ENCODE measurements at regions not wholly inside any gene's neighbourhood (a gene's known extent, or its start where the extent isn't known, plus 50 kb on each side); places are given as distances from the start of the nearest gene placed in this dataset.

DNA sequence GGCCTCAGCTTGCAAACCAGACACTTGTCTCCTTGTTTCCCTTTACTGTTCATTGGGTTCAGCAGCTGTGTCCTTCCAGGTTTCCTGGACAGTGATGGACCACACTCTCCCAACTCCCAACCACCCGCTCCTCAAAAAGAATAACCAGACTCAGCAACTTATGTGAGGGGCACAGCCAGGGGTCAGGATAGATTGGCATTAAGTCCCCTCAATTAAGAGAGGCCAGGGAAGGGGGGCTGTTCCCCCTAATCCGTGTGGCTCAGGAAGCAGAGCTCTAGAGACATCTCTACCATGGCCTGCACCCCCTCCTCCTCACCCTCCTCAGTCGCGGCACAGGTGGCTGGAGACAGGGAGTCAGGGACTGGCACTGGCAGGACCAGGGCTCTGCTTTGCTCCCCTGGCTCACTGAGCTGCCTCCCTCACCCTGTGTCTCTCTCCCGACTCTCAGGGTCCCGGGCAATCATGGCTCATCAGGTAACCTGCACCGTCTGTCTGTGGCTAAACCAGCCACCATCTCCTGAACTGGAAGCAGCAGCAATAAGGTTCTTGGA lies 111.7 kb downstream of the ZNF280B start:
- no peak for DNase-seq

DNA sequence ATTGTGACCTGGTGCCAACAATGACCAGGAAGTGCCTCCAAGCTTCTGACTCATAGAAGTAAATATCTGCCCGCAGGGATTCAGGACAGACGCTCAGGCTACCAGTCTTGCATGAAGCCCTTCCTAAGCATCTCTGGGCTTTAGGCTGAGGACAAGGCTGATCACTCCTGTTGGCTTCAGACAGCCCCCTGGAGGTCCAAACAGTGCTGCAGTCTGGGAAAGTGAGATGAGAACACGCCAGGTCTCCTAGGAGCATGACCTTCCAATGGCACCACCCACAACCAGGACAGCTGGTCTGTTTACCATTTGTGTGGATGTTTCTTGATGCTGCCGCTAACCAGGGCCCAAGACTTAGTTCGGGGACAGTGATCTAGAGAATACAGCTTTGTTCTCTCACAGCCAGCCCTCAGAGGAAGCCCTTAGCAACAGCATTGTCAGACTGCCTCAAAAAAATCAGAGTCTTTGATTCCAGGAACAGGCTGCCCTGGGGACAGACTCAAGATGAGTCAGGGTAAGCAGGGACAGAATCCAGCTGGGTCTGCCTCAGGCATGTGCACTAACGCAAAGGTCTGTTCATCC lies 111.2 kb downstream of the ZNF280B start:
- DNase-seq: no peak

DNA sequence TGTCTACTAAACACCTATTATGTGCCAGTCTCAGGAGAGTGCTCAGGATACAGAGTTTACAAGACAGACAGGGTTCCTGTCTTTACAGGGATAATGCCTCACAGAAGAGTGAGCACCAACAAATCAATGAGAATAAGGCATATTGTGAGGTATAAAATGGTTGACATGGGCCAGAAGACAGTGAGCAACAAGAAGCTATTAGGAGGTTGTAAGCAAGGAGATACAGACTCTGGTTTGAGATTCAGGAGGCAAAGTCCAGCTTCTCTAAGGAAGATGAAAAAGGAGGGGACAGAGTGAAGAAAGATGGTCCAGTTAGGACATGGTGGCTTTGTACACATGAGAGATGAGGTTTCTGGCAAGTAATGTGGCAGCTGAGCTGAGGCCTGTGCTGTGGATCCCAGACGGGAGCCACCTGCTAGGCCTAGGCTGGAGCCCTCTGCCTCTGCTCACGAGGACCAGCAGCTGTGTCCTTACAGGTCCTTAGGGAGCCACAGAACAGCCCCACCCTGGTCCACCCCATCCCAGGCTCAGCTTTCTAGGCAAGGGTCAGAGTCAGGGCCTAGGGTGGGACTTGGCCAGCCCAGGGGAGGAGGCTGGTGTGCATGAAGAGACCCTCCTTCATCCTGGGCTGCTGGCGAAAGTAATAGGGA lies 110.5 kb downstream of the ZNF280B start:
- no peak for DNase-seq

DNA sequence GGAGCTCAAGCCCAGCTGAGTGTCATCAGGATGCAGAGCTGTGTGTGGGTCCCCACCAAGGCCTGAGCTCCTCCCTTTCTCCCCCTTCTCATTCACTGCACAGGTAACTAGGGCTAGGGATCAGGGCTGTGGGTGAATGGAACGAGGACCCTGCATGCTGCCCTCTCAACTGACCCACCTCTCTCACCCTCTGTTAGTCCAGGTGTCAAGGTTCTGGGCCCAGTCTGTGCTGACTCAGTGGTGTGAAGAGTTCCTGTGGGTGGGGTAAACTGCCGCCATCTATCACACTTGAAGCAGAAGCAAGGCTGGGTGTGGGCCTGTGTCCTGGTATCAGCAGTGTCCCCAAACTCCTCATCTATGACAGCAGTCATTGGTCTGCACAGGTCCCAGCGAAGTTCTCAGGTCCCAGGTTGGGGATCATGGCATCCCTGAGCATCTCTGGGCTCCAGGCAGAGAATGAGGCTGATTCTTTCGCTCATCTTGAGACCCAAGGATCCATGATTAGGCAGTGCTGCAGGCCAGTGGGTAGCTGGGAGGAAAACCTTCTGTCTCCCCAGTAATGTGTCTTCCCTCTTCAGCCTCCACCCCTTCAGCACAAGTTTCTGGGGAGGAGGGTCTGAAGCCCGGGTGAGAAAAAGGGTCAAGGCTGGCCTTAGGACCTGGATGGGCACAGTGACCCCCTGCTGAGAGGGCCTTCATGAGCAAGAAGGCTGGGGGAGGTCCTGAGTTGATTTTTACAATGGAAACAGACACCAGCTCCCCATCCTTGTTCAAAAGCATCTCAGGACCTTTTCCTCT lies 109.8 kb downstream of the ZNF280B start:
- no peak for DNase-seq

DNA sequence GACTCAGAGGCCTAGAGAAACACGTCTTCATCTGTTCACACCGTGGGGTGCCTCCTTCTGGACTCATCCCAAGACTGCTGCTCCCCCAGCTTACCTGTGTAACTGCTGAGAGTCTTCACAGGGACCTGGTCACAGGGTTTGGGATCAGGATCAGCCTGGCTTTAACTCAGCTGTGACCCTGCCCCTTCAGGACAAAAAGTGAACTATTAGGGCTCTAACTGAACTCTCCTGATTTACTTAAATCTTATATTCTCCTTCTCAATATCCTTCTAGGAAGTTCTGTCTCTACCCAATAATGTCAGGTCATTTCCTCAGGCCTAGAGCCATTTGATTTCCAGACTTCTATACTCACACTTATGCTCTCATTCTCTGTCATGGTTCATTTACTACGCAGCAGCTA lies 108.4 kb downstream of the ZNF280B start:
- no peak for DNase-seq

DNA sequence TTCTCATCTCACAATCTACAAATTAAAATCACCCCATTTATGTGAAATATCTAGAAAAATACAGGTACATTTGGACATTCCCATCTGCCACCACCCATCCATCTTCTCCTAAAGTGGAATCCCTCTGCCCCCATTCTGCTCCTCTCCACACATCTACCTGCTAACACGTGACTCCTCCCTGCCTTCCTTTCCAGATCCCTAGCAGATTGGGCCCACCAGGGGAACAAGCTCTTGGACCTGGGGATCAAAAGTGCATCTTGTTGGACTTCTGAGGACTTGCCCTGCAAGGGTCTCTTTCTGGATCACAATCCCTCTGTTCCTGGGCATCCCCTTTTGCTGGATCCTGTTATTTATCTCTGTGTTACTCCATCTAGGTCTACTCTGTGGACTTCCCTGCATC lies 107.6 kb downstream of the ZNF280B start:
- no peak for DNase-seq

DNA sequence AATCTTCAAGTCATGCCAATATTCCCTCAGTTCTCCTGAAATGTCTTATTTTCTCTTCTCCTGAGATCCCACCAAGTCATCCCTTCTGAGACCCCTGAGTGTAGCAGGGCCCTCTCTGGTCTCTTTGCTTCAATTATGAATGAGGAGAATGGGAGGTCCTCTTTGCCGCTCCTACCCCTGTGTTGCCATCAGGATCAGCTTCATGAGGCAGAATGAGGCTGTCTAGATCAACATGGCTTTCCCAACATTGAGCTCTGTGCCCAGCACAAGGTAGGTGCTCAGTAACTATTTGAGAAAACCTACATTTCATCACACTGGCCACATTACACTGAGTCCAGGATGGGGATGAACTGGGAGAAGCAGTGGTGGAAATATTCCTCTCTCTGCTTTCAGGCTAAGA lies 107.2 kb downstream of the ZNF280B start:
- no peak for DNase-seq

DNA sequence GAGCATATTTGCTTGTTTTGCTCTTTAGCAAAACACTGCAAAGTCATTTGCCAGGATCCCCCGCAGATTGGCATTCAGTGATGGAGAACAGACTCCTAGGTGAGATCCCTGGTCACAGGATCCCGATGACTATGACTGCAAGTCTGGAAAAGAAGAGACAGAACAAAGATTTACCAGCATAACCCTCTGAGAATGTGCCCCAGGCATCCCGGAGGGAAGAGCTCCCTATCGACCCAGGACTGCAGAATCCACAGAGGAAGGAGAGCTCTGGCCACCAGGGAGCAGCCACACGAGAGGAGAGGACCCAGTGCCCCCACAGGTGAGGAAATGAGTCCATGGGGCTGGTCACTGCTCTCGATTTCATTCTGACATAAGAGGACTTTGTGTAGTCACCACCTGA lies 105.2 kb downstream of the ZNF280B start:
- no peak for DNase-seq

DNA sequence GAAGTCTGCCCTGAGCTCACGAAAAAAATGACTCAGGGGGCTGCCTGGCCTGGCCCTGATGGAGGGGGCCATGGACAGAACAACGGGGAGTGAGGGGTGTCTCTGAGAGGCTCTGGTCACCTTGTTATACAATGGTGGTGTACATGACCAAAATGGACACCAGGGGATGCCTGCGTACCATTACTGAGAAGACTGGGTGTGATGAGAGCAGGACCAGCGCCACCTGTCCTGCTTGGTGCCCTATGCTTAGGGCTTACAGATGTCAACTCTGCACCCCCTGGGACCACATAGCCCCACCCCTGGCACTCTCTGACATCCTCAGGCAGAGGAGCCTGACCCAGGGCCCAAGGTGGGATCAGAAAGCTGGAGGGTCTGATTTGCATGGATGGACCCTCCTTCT lies 104.8 kb downstream of the ZNF280B start:
- DNase-seq: no peak

DNA sequence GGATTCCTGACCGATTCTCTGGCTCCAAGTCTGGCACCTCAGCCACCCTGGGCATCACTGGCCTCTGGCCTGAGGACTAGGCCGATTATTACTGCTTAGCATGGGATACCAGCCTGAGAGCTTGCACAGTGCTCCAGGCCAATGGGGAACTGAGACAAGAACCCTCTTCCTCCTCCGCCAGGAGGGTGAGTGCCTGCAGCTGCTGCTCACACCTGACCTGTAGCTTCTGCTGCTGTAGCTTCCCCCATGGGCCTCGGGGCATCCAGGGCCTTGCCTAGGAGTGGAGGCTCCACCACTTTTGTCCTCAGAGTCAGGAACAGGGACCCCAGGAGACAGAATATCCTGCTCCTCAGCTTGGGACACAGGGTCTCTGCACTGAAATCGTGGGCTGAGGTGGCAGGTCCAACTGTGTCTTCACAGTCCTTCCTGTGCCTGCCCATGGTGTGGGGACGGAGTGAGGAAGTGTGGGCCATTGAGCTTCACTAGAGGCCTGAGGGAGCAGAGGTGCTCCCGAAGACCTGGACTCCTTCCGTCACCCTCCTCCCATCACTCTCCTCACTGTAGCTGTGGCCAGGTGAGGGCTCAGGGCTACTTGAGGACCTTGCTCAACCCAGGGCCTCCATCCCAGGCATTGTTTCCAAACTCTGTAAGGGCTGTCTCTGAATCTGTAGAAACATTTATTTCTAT lies 103.8 kb downstream of the ZNF280B start:
- no peak for DNase-seq

DNA sequence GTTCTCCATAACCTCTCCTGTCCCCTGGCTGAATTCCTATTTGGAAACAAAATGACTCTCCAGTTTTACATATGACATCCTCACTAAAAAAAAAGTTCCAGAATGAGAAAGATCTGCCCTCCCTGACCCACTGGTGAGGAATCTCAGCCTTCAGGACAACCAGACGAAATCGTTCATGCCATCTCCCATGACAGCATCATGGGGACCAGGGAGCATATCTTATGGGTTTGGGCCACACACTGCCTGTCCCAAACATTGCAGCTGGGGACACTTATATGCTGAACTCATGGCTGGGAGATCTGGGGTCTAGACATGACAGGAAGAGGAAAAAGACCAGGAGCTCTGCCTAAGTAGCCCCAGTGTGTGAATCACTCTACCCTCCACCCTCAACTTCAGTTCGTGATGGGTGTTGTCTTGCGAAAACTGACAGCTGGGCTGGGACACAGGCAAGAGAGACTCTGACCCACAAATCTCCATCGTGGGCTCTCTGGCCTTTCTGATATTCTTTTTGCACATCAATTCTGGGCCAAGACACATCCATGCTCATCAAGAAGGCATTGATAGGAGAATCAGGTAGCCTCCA lies 102.0 kb downstream of the ZNF280B start:
- DNase-seq: no peak

DNA sequence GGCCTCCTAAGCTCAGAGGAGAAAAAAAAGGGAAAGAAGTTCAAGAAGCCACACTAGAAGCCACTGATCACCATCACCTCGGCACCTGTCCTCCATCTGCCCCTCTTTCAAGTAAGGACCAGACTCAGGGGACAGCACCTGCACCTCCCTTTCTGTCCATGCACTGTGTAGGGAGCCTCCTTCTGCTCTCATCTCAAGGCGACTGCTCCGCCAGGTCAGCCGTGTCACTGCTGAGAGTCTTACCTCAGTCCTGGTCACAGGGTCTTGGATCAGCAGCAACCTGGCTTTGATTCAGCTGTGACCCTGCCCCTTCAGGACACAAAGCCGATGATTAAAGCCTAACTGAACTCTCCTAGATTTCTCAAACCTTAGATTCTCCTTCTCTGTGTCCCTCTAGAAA lies 101.5 kb downstream of the ZNF280B start:
- no peak for DNase-seq

DNA sequence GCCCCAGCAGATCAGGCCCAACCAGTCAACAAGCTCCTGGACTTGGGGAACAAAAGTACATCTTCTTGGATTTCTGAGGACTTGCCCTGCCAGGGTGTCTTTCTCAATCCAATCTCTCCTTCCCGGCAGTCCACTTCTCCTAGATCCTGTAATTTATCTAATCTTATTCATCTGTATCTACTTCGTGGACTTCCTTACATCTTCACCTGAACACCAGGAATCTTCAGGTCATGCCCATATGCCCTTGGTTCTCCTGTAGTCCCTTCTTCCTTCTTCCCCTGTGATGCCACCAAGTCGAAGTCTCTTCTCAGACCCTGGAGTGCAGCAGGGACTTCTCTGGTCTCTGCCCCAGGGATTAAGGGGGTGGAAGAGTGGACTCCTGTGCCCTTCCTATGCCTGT lies 100.3 kb downstream of the ZNF280B start:
- no peak for DNase-seq

DNA sequence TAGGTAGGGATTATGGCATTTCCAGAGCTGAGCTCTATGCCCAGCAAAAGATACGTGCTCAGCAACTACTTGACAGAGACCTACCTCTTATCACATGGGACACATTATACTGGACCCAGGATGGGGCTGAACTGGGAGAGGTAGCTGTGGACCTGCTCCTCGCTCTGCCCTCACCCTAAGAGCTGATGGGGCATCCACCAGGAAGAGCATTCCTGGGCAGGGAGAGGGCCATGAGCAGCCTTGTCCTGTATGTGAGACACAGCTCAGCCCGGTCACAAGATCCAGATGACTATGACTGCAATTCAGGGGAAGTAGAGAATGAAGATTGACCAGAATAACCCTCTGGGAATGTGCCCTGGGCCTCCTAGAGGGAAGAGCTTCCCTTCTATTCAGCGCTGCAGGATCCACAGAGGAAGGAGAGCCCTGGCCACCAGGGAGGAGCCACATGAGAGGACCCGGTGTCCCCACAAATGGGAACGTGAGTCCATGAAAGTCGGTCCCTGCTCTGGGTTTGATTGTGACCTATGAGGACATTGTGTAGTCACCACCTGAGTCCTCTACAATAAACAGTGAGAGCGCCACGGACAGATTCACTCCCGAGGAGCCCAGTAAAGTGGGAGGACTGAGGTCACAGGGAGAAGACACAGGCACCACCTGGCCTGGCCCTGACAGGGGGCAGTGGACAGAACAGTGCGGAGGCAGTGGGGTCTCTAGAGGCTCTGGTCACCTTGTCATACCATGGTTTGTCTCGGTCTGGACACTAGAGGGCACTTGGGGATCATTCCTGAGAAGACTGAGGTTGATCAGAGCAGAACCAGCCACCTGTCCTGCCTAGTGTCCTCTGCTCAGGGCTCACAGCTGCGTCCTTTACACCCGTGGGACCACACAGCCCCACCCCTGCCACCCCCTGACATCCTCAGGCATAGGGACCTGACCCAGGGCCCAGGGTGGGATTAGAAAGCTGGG lies 99.5 kb downstream of the ZNF280B start:
- DNase-seq: no peak

DNA sequence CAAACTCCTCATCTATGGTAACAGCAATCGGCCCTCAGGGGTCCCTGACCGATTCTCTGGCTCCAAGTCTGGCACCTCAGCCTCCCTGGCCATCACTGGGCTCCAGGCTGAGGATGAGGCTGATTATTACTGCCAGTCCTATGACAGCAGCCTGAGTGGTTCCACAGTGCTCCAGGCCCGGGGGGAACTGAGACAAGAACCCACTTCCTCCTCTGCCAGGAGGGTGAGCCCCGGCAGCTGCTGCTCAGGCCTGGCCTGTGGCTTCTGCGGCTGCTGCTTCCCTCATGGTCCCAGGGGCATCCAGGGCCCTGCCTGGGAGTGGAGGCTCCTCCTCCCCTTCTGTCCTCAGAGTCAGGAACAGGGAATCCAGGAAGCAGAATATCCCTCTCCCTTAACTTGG lies 98.4 kb downstream of the ZNF280B start:
- DNase-seq: no peak

DNA sequence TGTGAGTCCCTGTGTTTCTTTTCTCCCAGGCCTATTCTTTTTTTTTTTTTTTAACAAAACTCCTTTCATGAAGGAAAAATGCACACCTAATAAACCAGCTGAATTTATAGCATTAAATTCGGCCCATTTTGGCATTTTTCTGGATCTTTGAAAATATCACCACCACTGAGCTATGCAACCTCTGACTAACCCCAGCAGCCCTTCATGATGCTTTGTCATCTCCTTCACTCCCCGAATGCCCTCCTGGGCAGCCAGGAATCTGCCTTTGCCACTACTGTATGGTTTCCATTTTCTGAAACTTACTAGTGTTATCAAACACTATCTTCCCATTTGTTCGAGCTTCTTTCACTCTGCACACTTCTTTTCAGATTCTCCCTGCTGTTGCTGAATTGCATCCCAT lies 97.9 kb downstream of the ZNF280B start:
- no peak for DNase-seq

DNA sequence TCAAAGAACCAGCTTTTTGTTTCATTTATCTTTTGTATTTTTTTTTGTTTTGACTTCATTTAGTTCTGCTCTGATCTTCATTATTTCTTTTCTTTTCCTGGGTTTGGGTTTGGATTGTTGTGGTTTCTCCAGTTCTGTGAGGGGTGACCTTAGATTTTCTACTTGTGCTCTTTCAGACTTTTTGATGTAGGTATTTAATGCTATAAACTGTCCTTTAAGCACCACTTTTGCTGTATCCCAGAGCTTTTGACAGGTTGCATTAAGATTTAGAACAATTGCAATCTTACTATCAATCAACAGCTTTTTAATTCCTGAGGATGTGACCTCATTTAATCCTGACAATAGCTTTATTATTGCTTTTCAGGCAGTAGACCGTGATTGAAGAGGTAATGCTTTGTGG lies 94.3 kb downstream of the ZNF280B start:
- no peak for DNase-seq

DNA sequence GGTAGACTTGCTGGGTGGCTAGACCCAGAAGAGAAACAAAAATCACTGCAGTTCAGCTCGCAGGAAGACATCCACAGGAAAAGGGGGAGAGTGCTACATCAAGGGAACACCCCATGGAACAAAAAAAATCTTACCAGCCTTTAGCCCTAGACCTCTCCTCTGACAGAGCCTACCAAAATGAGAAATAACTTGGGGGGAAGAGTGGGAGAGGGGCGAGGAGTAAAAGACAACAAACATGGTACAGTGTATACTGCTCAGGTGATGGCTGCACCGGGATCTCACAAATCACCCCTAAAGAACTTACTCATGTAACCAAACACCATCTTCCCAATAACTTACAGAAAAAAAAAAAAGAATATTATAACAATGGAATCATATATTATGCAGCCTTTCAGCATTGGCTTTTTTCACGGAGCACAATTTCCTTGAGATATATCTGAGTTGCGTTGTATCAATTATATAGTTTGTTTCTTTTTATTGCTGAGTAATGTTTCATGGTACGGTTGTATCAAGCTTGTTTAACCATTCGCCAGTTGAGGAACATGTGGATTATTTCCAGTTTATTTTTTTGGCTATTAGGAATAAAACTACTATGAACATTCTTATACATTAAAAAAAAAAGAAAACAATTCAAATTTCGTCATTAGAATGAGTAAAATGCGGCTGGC lies 90.9 kb downstream of the ZNF280B start:
- no peak for DNase-seq

DNA sequence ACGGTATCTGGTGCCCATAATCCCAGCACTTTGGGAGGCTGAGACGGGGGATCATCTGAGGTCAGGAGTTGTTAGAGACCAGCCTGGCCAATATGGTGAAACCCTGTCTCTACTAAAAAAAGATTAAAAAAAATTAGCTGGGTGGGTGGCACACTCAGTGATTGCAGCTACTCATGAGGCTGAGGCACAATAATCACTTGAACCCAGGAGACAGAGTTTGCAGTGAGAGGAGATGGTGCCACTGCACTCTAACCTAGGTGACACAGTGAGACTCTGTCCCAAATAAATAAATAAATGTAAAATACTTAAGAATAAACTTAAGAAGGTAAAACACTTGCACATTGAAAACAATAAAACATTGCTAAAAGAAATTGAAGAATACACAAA lies 90.4 kb downstream of the ZNF280B start:
- DNase-seq: no peak

DNA sequence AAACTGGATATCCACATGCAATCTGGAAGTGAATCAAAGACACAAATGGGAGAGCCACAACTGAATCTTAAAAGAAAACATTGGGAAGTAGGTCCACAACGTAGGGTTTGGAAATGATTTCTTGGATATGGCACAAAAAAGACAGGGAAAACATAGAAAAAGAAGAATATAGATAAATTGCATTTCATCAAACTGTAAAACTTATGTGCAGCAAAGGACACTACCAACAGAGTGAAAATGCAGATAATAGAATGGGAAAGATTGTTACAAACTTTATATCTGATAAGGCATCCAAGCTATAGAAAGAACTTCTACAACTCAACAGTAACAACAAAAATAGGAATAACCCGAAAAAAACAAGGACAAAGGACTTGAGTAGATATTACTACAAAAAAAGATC lies 89.6 kb downstream of the ZNF280B start:
- DNase-seq: no peak

DNA sequence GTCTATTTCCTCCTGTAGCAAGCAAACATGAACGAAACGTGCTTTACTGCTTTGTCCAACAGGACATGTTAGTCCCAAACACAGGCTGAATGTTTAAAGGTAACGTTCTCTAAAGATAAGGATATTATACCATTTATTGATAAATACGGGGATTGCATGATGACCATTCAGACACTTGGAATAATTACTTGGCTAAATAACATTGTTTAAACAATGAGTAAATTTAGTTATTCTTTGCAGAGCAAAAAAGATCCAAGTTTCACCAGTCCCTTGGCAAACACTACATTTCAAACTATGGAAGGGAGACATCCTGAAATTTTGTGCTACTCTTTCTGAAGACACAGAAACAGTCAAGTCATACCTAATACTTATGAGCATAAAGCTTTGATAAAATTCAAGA lies 88.0 kb downstream of the ZNF280B start:
- DNase-seq: no peak
